Mesenchymal stem cell (in vitro differentiated cells and primary cell): ENCODE measurements at regions not wholly inside any gene's neighbourhood (a gene's known extent, or its start where the extent isn't known, plus 50 kb on each side); places are given as distances from the start of the nearest gene placed in this dataset.

Experiments
- DNase-seq: peaks from one replicate; pipeline ENCODE4 v3.0.0-alpha.2; 2013
- H2AFZ ChIP-seq: one replicate; pipeline ENCODE4 v1.6.1; 2013; ENCODE audit warnings: low read depth, mild to moderate bottlenecking, control low read depth, inconsistent platforms, low read length, moderate library complexity
- H2AK5ac ChIP-seq: 2 replicates; pipeline ENCODE4 v1.6.1; 2013; ENCODE audit warnings: low read length, moderate library complexity, mild to moderate bottlenecking, inconsistent platforms; ENCODE audit not compliant: severe bottlenecking
- H2BK120ac ChIP-seq: one replicate; pipeline ENCODE4 v1.6.1; 2013; ENCODE audit warnings: low read depth, mild to moderate bottlenecking, inconsistent platforms, low read length, moderate library complexity
- H2BK12ac ChIP-seq, 2 experiments: one replicate each; pipeline ENCODE4 v1.6.1; 2013; ENCODE audit warnings: inconsistent platforms in 2 of 2, low read length in 2 of 2, mild to moderate bottlenecking in 2 of 2, moderate library complexity in 2 of 2, control low read depth in 1 of 2
- H2BK15ac ChIP-seq: one replicate; pipeline ENCODE4 v1.6.1; 2013; ENCODE audit warnings: mild to moderate bottlenecking, low read depth, inconsistent platforms; ENCODE audit not compliant: poor library complexity, severe bottlenecking
- H2BK5ac ChIP-seq: 2 replicates; pipeline ENCODE4 v1.6.1; 2013; ENCODE audit warnings: low read depth, mild to moderate bottlenecking, low read length, control low read depth, inconsistent platforms; ENCODE audit not compliant: poor library complexity, severe bottlenecking
- H3K14ac ChIP-seq, 2 experiments: one replicate each; pipeline ENCODE4 v1.6.1; 2013; ENCODE audit warnings: inconsistent platforms in 2 of 2, low read length in 2 of 2, control low read depth in 1 of 2, mild to moderate bottlenecking in 1 of 2, moderate library complexity in 1 of 2
- H3K18ac ChIP-seq, 2 experiments: one replicate each; pipeline ENCODE4 v1.6.1; 2013; ENCODE audit warnings: inconsistent platforms in 2 of 2, low read length in 2 of 2, control low read depth in 1 of 2, low read depth in 1 of 2, mild to moderate bottlenecking in 1 of 2
- H3K23ac ChIP-seq, 2 experiments: one replicate each; pipeline ENCODE4 v1.6.1; 2013; ENCODE audit warnings: inconsistent platforms in 2 of 2, low read length in 2 of 2, mild to moderate bottlenecking in 2 of 2, moderate library complexity in 2 of 2, control low read depth in 1 of 2
- H3K27ac ChIP-seq: 2 replicates; pipeline ENCODE4 v1.5.1; 2013; ENCODE audit warnings: mild to moderate bottlenecking, moderate library complexity, low read length, control low read depth, inconsistent platforms; ENCODE audit not compliant: poor library complexity, severe bottlenecking
- H3K27me3 ChIP-seq, 2 experiments: 2 replicates each; pipeline versions ENCODE4 v1.6.1 to v1.7.0; 2013; ENCODE audit warnings: low read length in 2 of 2, mild to moderate bottlenecking in 2 of 2, moderate library complexity in 2 of 2, control low read depth in 1 of 2, inconsistent platforms in 1 of 2; ENCODE audit not compliant: control insufficient read depth in 1 of 2, insufficient read depth in 1 of 2
- H3K36me3 ChIP-seq, 2 experiments: 2 replicates each; pipeline versions ENCODE4 v1.6.1 to v1.7.0; 2013; ENCODE audit warnings: low read length in 2 of 2, control low read depth in 1 of 2, inconsistent platforms in 1 of 2, low read depth in 1 of 2, mild to moderate bottlenecking in 1 of 2; ENCODE audit not compliant: insufficient read depth in 2 of 2, control insufficient read depth in 1 of 2
- H3K4ac ChIP-seq, 2 experiments: one replicate each; pipeline ENCODE4 v1.6.1; 2013; ENCODE audit warnings: inconsistent platforms in 2 of 2, low read length in 2 of 2, mild to moderate bottlenecking in 2 of 2, moderate library complexity in 2 of 2, control low read depth in 1 of 2, low read depth in 1 of 2
- H3K4me1 ChIP-seq: 2 replicates; pipeline ENCODE4 v1.6.1; 2013; ENCODE audit warnings: low read depth, low read length, control low read depth; ENCODE audit not compliant: control insufficient read depth, insufficient read depth
- H3K4me2 ChIP-seq: 2 replicates; pipeline ENCODE4 v1.6.1; 2013; ENCODE audit warnings: low read length, mild to moderate bottlenecking, inconsistent platforms; ENCODE audit not compliant: poor library complexity, severe bottlenecking
- H3K4me3 ChIP-seq, 2 experiments: 2 replicates each; pipeline versions ENCODE4 v1.5.1 to v1.7.0; 2013; ENCODE audit warnings: low read length in 2 of 2, mild to moderate bottlenecking in 2 of 2, control low read depth in 1 of 2, low read depth in 1 of 2; ENCODE audit not compliant: insufficient read depth in 1 of 2
- H3K79me1 ChIP-seq: replicated peaks from 2 replicates; pipeline ENCODE4 v1.6.1; 2013; ENCODE audit warnings: mild to moderate bottlenecking, control low read depth, low read length, inconsistent platforms; ENCODE audit not compliant: poor library complexity, severe bottlenecking
- H3K9ac ChIP-seq: 2 replicates; pipeline ENCODE4 v1.7.0; 2013; ENCODE audit warnings: mild to moderate bottlenecking, low read length, moderate library complexity
- H3K9me3 ChIP-seq: 2 replicates; pipeline ENCODE4 v1.7.0; 2013; ENCODE audit warnings: mild to moderate bottlenecking, low read length; ENCODE audit not compliant: control insufficient read depth
- H4K8ac ChIP-seq: one replicate; pipeline ENCODE4 v1.6.1; 2013; ENCODE audit warnings: inconsistent platforms, mild to moderate bottlenecking, low read length, moderate library complexity
- H4K91ac ChIP-seq: one replicate; pipeline ENCODE4 v1.6.1; 2013; ENCODE audit warnings: mild to moderate bottlenecking, low read length, inconsistent platforms
- WGBS: methylation state at CpG from one replicate; pipeline ENCODE4 v1.1.7; 2013; ENCODE audit warnings: mixed read lengths; 5-methylcytosine and 5-hydroxymethylcytosine counted together

- Histone ChIP-seq H3K14ac (no peak overlapping the region), H4K8ac (no peak overlapping the region), H3K4me1 (no peaks in the 10 kb centered on the region), H3K9me3 (no peaks in the 10 kb centered on the region), H2AFZ (no peak overlapping the region), H3K27me3 (no peaks in the 10 kb centered on the region), H3K18ac (no peak overlapping the region), H3K23ac (no peak overlapping the region), H3K4ac (no peak overlapping the region), H3K27ac (peak overlapping the region; percentile 73), H3K79me1 (no peaks in the 10 kb centered on the region), H3K36me3 (no peaks in the 10 kb centered on the region), H2BK120ac (no peak overlapping the region), H3K4me3 (no peak overlapping the region), H3K9ac (no peak overlapping the region), H2BK5ac (no peak overlapping the region), H2BK15ac (no peak overlapping the region), H4K91ac (no peak overlapping the region), H2BK12ac (no peak overlapping the region), H2AK5ac (no peak overlapping the region), H3K4me2 (peak overlapping the region; percentile 0)
- no peak for DNase-seq
- WGBS: 84% methylated on average over 3 of the region's 3 CpGs
Observed at GRCh38 chr21:15659753-15660422, 69.9 kb upstream of the USP25 start.

GRCh38 chr21:15660423-15660804 lies 69.4 kb upstream of the USP25 start:
- H3K27ac ChIP-seq: peak overlapping the region; percentile 73
- H3K9ac ChIP-seq: no peak overlapping the region
- no peak overlapping the region for H2BK12ac ChIP-seq
- H3K4ac ChIP-seq: no peak overlapping the region
- H2AFZ ChIP-seq: no peak overlapping the region
- no peak overlapping the region for H3K14ac ChIP-seq
- no peak overlapping the region for H3K4me2 ChIP-seq
- no peak overlapping the region for H4K8ac ChIP-seq
- H3K36me3 ChIP-seq: no peaks in the 10 kb centered on the region
- H3K4me3 ChIP-seq: no peak overlapping the region
- no peak overlapping the region for H3K18ac ChIP-seq
- no peak overlapping the region for H2AK5ac ChIP-seq
- WGBS: 100% methylated on average over 1 of the region's 2 CpGs
- DNase-seq: no peak
- no peak overlapping the region for H4K91ac ChIP-seq
- H3K4me1 ChIP-seq: no peaks in the 10 kb centered on the region
- no peak overlapping the region for H2BK5ac ChIP-seq
- no peaks in the 10 kb centered on the region for H3K79me1 ChIP-seq
- H3K23ac ChIP-seq: no peak overlapping the region
- H2BK120ac ChIP-seq: no peak overlapping the region
- no peak overlapping the region for H2BK15ac ChIP-seq
- H3K9me3 ChIP-seq: no peaks in the 10 kb centered on the region
- no peaks in the 10 kb centered on the region for H3K27me3 ChIP-seq

DNA sequence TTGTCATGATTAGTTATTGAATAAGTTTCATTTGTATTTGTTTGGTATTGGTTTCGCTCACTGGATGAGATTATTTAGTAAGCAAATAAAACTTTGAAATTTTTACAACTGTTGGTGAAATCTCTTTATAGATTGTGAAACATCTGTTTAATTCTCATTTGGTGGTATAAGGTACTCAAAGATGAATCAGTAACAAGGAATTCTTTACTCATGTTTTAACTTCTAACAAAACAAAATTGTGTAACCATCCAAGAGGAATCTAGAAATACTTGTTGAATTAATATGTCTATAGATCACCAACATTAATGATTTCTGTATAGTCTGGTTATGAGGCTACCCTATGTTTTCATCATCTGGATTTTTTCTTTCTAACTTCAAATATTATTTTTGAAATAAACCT lies 62.8 kb upstream of the USP25 start:
- H3K14ac ChIP-seq: no peak overlapping the region
- H3K4ac ChIP-seq: no peak overlapping the region
- H2BK5ac ChIP-seq: no peak overlapping the region
- H3K18ac ChIP-seq: no peak overlapping the region
- H3K9me3 ChIP-seq: no peaks in the 10 kb centered on the region
- no peak overlapping the region for H4K8ac ChIP-seq
- H3K36me3 ChIP-seq: no peaks in the 10 kb centered on the region
- H3K4me2 ChIP-seq: no peak overlapping the region
- no peak overlapping the region for H3K23ac ChIP-seq
- H3K4me1 ChIP-seq: peaks cover 3% of the 10 kb centered on the region
- no peak overlapping the region for H3K4me3 ChIP-seq
- H3K27ac ChIP-seq: no peak overlapping the region
- H2BK120ac ChIP-seq: no peak overlapping the region
- no peak overlapping the region for H2BK12ac ChIP-seq
- no peak overlapping the region for H2AFZ ChIP-seq
- no peaks in the 10 kb centered on the region for H3K79me1 ChIP-seq
- DNase-seq: peak; percentile 20
- H4K91ac ChIP-seq: no peak overlapping the region
- H2BK15ac ChIP-seq: no peak overlapping the region
- no peak overlapping the region for H3K9ac ChIP-seq
- WGBS: 100% methylated on average over 1 of the region's 1 CpG
- H3K27me3 ChIP-seq: no peaks in the 10 kb centered on the region
- no peak overlapping the region for H2AK5ac ChIP-seq

- Histone ChIP-seq H3K18ac (no peak overlapping the region), H3K27ac (no peak overlapping the region), H4K8ac (no peak overlapping the region), H2AFZ (no peak overlapping the region), H2BK5ac (no peak overlapping the region), H2BK12ac (no peak overlapping the region), H3K27me3 (no peaks in the 10 kb centered on the region), H3K14ac (no peak overlapping the region), H4K91ac (no peak overlapping the region), H3K79me1 (no peaks in the 10 kb centered on the region), H3K23ac (no peak overlapping the region), H3K4me2 (no peak overlapping the region), H3K4me1 (peaks cover 5% of the 10 kb centered on the region), H3K9me3 (no peaks in the 10 kb centered on the region), H3K4me3 (no peak overlapping the region), H2BK120ac (no peak overlapping the region), H3K9ac (no peak overlapping the region), H2BK15ac (no peak overlapping the region), H2AK5ac (peak overlapping the region; percentile 64), H3K36me3 (no peaks in the 10 kb centered on the region), H3K4ac (no peak overlapping the region)
- WGBS: 92% methylated on average over 6 of the region's 7 CpGs
- DNase-seq: no peak
Observed at GRCh38 chr21:15667819-15668218, 62.0 kb upstream of the USP25 start.
